Prostate gland (tissue), 2 donors: ENCODE measurements at regions not wholly inside any gene's neighbourhood (a gene's known extent, or its start where the extent isn't known, plus 50 kb on each side); places are given as distances from the start of the nearest gene placed in this dataset.

Experiments
- DNase-seq: peaks from one replicate; pipeline ENCODE4 v3.0.0-alpha.2; 2019; ENCODE audit warnings: low spot score
- H3K27ac ChIP-seq, 2 donors: fragments of 200-600 bp; sonication (generic); 2 replicates each; pipeline ENCODE4 v1.5.1; 2017 to 2019
- H3K27me3 ChIP-seq: fragments of 200-600 bp; sonication (generic); replicated peaks from 2 replicates; pipeline ENCODE4 v1.5.1; 2019; ENCODE audit not compliant: insufficient read depth
- H3K36me3 ChIP-seq, 2 donors: fragments of 200-600 bp; sonication (generic); 1 replicate in 1 of 2; 2 replicates in 1 of 2; pipeline versions ENCODE4 v1.5.1 to v1.8.1; 2017 to 2019
- H3K4me1 ChIP-seq: fragments of 200-600 bp; sonication (generic); replicated peaks from 2 replicates; pipeline ENCODE4 v1.5.1; 2019
- H3K4me3 ChIP-seq, 2 donors: fragments of 200-600 bp; sonication (generic); 2 replicates each; pipeline ENCODE4 v1.5.1; 2017 to 2019
- H3K9me3 ChIP-seq: fragments of 200-600 bp; sonication (generic); 2 replicates; pipeline ENCODE4 v1.5.1; 2017
- POLR2A ChIP-seq: fragments of 450-650 bp; IDR thresholded peaks from one replicate; pipeline ENCODE4 v1.6.1; 2016; ENCODE audit warnings: antibody characterized with exemption, mild to moderate bottlenecking
- POLR2AphosphoS5 ChIP-seq: sonication (generic); formaldehyde crosslinking; IDR thresholded peaks from one replicate; pipeline ENCODE4 v1.6.1; 2017; ENCODE audit warnings: antibody characterized with exemption
- WGBS: methylation state at CpG from one replicate; pipeline ENCODE4 v1.1.5; 2018; 5-methylcytosine and 5-hydroxymethylcytosine counted together
- intact Hi-C: fragments of 100-400 bp; cut with DNase I; formaldehyde crosslinking; loops from one replicate; pipeline ENCODE4 v1.14.2; 2022
- TF ChIP-seq, protein P1 (sequence below), 4 experiments: fragments of 200-600 bp in 2 of 4; fragments of 450-650 bp in 2 of 4; sonication (generic) in 2 of 4; IDR thresholded peaks; 1 replicate in 3 of 4; 2 replicates in 1 of 4; pipeline ENCODE4 v1.5.1; 2016 to 2019; ENCODE audit warnings: antibody characterized with exemption in 4 of 4, mild to moderate bottlenecking in 2 of 4, moderate library complexity in 2 of 4

DNA sequence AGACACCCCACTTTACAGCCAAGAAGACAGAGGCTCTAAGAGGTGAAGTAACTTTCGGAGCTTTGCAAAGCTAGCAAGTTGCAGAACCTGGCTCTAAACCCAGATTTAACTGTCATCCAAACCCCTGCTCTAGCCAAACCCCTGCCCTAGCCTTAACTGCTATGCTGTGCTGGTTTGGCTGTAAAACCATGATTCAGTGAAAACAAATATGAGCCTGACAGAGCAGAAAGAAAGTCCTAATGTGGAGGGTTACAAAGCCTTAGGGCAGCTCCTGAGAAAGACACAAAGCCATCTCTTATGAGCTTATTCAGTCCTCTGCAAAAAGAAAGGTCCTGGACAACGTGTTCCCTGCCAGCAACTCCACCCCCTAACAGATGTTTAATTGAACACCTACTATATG lies 172.8 kb downstream of the KATNAL1 start:
- intact Hi-C loops: loop anchor here (5.0 to 10.0 kb wide), 7 partner anchors 268 to 910 kb away; partner anchors contain the start of gene USPL1
- H3K36me3 ChIP-seq: no peaks in the 10 kb centered on the region
- no peak overlapping the region for H3K4me3 ChIP-seq
- DNase-seq: no peak
- no peak overlapping the region for H3K27ac ChIP-seq
- 61% methylated on average over 2 of the region's 2 CpGs for WGBS
- no peaks in the 10 kb centered on the region for H3K27me3 ChIP-seq
- H3K9me3 ChIP-seq: no peaks in the 10 kb centered on the region
- no peaks in the 10 kb centered on the region for H3K4me1 ChIP-seq
- TF ChIP-seq, protein P1, sequence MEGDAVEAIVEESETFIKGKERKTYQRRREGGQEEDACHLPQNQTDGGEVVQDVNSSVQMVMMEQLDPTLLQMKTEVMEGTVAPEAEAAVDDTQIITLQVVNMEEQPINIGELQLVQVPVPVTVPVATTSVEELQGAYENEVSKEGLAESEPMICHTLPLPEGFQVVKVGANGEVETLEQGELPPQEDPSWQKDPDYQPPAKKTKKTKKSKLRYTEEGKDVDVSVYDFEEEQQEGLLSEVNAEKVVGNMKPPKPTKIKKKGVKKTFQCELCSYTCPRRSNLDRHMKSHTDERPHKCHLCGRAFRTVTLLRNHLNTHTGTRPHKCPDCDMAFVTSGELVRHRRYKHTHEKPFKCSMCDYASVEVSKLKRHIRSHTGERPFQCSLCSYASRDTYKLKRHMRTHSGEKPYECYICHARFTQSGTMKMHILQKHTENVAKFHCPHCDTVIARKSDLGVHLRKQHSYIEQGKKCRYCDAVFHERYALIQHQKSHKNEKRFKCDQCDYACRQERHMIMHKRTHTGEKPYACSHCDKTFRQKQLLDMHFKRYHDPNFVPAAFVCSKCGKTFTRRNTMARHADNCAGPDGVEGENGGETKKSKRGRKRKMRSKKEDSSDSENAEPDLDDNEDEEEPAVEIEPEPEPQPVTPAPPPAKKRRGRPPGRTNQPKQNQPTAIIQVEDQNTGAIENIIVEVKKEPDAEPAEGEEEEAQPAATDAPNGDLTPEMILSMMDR (IDR thresholded peaks at IDR 0.05): no peak
- TF ChIP-seq POLR2A: no peak
- TF ChIP-seq POLR2AphosphoS5: no peak

- Histone ChIP-seq H3K4me1 (no peaks in the 10 kb centered on the region), H3K9me3 (no peaks in the 10 kb centered on the region), H3K27me3 (no peaks in the 10 kb centered on the region), H3K36me3 (no peaks in the 10 kb centered on the region), H3K27ac (peak overlapping the region in 1 of 2 donors; percentile 30), H3K4me3 (no peak overlapping the region)
- no peak for DNase-seq
- TF ChIP-seq, protein P1 (IDR thresholded peaks at IDR 0.05): no peak
- TF ChIP-seq POLR2A (no peak), POLR2AphosphoS5 (no peak)
- 62% methylated on average over 7 of the region's 7 CpGs for WGBS
- intact Hi-C loops: loop anchor here (2.0 to 10.0 kb wide), 8 partner anchors 25 to 911 kb away; partner anchors contain the start of gene USPL1
Observed at GRCh38 chr13:30133996-30134395, 173.4 kb downstream of the KATNAL1 start.

- intact Hi-C loops: loop anchor here (2.0 to 10.0 kb wide), 8 partner anchors 25 to 911 kb away; partner anchors contain the start of gene USPL1
- 92% methylated on average over 13 of the region's 13 CpGs for WGBS
- no peaks in the 10 kb centered on the region for H3K4me1 ChIP-seq
- no peaks in the 10 kb centered on the region for H3K27me3 ChIP-seq
- H3K4me3 ChIP-seq: no peak overlapping the region
- DNase-seq: no peak
- TF ChIP-seq POLR2A (no peak), POLR2AphosphoS5 (no peak)
- TF ChIP-seq, protein P1 (IDR thresholded peaks at IDR 0.05): no peak
- H3K27ac ChIP-seq: peak overlapping the region in 1 of 2 donors; percentile 30
- H3K36me3 ChIP-seq: no peaks in the 10 kb centered on the region
- no peaks in the 10 kb centered on the region for H3K9me3 ChIP-seq
Observed at GRCh38 chr13:30133554-30133912, 173.8 kb downstream of the KATNAL1 start.

- Histone ChIP-seq H3K4me3 (no peak overlapping the region), H3K27me3 (no peaks in the 10 kb centered on the region), H3K4me1 (no peaks in the 10 kb centered on the region), H3K36me3 (no peaks in the 10 kb centered on the region), H3K9me3 (no peaks in the 10 kb centered on the region), H3K27ac (peak overlapping the region in 1 of 2 donors; percentile 30)
- 53% methylated on average over 39 of the region's 39 CpGs for WGBS
- intact Hi-C loops: loop anchor here (2.0 to 10.0 kb wide), 8 partner anchors 26 to 912 kb away; partner anchors contain the start of gene USPL1
- TF ChIP-seq, protein P1 (IDR thresholded peaks at IDR 0.05): peak; percentile 81 to 96 (median 95)
- TF ChIP-seq POLR2A (no peak), POLR2AphosphoS5 (peak; percentile 71)
- peak; percentile 97 for DNase-seq
Observed at GRCh38 chr13:30132623-30133553, 174.5 kb downstream of the KATNAL1 start.
